ENCODE measurements at regions not wholly inside any gene's neighbourhood (a gene's known extent, or its start where the extent isn't known, plus 50 kb on each side); places are given as distances from the start of the nearest gene placed in this dataset.
"Not testable (repeated sequence)": the region's sequence is repeated elsewhere in the genome, so short reads cannot be mapped to it uniquely, and the experiment has no call there.

DNA sequence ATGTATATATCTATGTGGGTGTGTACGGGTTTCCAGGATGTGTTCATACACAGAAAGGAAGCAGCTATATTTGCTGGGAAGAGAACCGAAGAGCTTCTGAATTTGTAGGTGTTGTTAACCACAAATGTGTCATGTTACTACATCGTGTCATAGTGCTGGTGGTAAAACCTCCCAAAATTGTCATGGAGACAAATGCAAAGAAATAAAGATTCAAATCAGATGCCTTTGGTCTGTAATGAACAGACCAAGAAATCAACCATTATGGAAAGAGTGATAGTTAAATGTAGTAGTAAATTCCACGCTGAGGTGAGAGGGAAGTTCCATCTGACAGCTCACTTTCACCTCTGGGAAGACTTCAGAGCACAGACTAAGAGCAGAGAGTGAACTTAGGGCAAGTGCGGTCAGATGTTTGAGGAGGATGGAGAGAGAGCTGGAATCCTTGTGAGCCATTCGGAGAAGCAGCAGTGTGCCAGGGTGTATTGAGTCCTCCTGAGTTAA, 487.5 kb downstream of the TMEM121 start:
- Histone ChIP-seq H3K4me1 (no peaks in the 10 kb centered on the region), H3K9me3 (no peaks in the 10 kb centered on the region), H3K36me3 (no peaks in the 10 kb centered on the region), H3K4me3 (no peak overlapping the region), H3K27ac (no peak overlapping the region), H3K27me3 (no peaks in the 10 kb centered on the region)
- TF ChIP-seq, protein P1, sequence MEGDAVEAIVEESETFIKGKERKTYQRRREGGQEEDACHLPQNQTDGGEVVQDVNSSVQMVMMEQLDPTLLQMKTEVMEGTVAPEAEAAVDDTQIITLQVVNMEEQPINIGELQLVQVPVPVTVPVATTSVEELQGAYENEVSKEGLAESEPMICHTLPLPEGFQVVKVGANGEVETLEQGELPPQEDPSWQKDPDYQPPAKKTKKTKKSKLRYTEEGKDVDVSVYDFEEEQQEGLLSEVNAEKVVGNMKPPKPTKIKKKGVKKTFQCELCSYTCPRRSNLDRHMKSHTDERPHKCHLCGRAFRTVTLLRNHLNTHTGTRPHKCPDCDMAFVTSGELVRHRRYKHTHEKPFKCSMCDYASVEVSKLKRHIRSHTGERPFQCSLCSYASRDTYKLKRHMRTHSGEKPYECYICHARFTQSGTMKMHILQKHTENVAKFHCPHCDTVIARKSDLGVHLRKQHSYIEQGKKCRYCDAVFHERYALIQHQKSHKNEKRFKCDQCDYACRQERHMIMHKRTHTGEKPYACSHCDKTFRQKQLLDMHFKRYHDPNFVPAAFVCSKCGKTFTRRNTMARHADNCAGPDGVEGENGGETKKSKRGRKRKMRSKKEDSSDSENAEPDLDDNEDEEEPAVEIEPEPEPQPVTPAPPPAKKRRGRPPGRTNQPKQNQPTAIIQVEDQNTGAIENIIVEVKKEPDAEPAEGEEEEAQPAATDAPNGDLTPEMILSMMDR (IDR thresholded peaks at IDR 0.05) = no peak
- intact Hi-C loops (cut with DNase I) = no loop called here
- no peak for DNase-seq (ENCODE audit: low spot score in 2 of 2)

DNA sequence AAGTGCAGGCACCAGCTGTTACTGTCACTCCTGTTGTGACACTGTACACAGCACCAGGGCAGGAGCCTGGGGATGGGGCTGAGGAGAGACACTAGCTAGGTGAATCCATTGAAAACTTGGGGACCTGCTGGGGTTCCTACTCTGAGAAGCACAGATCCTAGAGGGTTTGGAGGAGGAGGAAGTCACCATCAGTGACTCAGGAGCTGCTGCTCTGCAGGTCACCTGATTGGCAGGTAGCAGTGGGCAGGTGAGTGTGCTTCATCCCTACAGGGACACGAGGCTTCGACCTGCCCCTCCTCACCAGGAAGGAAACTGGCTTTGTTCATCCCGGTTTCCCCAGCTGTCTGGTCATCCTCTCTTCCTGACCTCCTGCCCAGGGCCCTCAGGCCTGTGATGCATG, 491.6 kb downstream of the TMEM121 start:
- H3K27me3 ChIP-seq; DNase-seq (ENCODE audit: low spot score in 2 of 2); H3K9me3 ChIP-seq; H3K27ac ChIP-seq; H3K4me3 ChIP-seq; H3K4me1 ChIP-seq; H3K36me3 ChIP-seq; intact Hi-C loops (cut with DNase I): not testable (repeated sequence)

DNA sequence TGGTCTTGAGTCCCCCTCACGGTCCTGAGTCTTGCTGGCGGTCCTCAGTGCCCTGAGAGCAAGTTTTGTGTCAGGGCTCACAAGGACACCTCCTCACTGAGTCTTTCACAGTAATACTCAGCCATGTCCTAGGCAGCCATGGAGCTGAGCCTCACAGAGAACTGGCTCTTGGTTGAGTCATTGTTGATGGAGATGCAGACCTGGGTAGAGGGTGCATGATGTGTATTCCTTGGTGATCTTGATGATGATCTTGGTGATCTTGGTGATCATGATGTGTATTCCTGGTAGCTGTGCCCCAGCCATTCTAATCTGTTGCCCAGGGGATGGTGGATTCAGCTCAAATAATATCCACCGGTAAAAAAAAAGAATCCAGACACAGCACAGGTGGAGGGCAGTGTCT, 495.4 kb downstream of the TMEM121 start:
- no peaks in the 10 kb centered on the region for H3K27me3 ChIP-seq
- no peaks in the 10 kb centered on the region for H3K9me3 ChIP-seq
- H3K36me3 ChIP-seq = no peaks in the 10 kb centered on the region
- intact Hi-C loops (cut with DNase I) = no loop called here
- no peaks in the 10 kb centered on the region for H3K4me1 ChIP-seq
- H3K27ac ChIP-seq = no peak overlapping the region
- TF ChIP-seq, protein P1 (IDR thresholded peaks at IDR 0.05) = no peak
- no peak overlapping the region for H3K4me3 ChIP-seq
- no peak for DNase-seq (ENCODE audit: low spot score in 2 of 2)

DNA sequence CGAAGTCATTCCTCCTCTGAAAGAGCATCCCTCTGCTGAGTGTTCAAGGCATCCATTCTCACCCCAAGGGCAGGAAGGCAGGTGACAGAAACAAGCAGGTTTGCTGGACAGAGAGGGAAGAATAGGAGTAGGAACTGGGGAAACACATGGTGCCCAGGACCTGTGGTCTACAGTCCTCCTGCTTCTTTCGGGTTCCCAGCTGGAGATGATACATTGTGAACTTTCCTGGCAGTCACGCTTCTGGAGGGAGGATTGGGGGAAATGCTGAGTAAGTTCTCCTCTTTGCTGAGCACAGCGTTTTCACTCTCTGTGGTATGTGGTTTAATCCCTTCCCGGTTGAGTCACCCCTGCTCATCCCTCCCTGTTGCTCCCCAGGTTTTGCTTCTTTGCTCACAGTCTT, 496.3 kb downstream of the TMEM121 start:
- H3K4me3 ChIP-seq; H3K4me1 ChIP-seq; intact Hi-C loops (cut with DNase I): not testable (repeated sequence)

DNA sequence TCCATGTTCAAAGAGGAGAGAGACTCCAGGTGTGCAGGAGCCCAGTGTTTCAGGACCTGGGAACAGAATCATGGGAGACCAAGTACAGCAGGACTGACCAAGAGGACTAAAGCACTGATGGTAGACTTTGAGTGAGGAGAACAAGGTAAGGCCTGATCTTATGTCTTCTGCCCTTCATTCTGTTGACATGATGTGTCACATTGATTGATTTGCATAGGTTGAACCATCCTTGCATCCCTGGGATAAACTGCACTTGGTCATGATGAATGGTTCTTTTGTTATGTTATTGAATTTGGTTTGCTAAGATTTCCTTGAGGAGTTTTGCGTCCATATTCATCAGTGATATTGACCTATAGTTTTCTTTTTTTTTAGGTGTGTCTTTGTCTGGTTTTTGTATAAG, 497.0 kb downstream of the TMEM121 start:
- H3K4me3 ChIP-seq = no peak overlapping the region
- DNase-seq (ENCODE audit: low spot score in 2 of 2) = no peak
- H3K9me3 ChIP-seq = no peaks in the 10 kb centered on the region
- H3K36me3 ChIP-seq = no peaks in the 10 kb centered on the region
- H3K27me3 ChIP-seq = no peaks in the 10 kb centered on the region
- no peak overlapping the region for H3K27ac ChIP-seq
- intact Hi-C loops (cut with DNase I) = no loop called here
- no peaks in the 10 kb centered on the region for H3K4me1 ChIP-seq
- TF ChIP-seq, protein P1 (IDR thresholded peaks at IDR 0.05) = no peak

More for the DNA sequence above, 496.3 kb downstream of the TMEM121 start:
- H3K9me3 ChIP-seq; H3K27ac ChIP-seq; DNase-seq (ENCODE audit: low spot score in 2 of 2); H3K27me3 ChIP-seq; H3K36me3 ChIP-seq: not testable (repeated sequence)

DNA sequence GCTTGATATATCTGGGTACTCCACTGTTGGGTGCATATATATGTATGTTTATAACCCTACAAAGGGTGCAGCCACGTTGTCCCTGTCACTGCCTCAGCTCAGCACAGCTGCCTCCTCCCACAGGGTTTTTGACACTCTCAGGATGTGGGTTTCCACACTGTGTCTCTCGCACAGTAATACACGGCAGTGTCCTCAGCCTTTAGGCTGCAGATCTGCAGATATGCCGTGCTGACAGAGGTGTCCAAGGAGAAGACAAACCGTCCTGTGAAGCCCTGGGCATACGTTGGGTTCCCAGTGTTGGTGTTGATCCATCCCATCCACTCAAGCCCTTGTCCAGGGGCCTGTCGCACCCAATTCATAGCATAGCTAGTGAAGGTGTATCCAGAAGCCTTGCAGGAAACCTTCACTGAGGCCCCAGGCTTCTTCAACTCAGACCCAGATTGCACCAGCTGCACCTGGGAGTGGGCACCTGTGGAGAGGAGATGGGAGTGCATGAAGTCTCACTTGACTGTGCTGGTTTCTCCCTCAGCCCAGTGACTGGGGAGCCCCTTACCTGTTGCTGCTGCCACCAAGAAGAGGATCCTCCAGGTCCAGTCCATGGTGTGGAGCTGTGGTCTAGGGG, 498.7 kb downstream of the TMEM121 start:
- Histone ChIP-seq H3K9me3 (no peaks in the 10 kb centered on the region), H3K27ac (no peak overlapping the region), H3K4me1 (no peaks in the 10 kb centered on the region), H3K4me3 (no peak overlapping the region), H3K27me3 (no peaks in the 10 kb centered on the region), H3K36me3 (no peaks in the 10 kb centered on the region)
- no peak for DNase-seq (ENCODE audit: low spot score in 2 of 2)
- intact Hi-C loops (cut with DNase I) = no loop called here
- TF ChIP-seq, protein P1 (IDR thresholded peaks at IDR 0.05) = no peak

DNA sequence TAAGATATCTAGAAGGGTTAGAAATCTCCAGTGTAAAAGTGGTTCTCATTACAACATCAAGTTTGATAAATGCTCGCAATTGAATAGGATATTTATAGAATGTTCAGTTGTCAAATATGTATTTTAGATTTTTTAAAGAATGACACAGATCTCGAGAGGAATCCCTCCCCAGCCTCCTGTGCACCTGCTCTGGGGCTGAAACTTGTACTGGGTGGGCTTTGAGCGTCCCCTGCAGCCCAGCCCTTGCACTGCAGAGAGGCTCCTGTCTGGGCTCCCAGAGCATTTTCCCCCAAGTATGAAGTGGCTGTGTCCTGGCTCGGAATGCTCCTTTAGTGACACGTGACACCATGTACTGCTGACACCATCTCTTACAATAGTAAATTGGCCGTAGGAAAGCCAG, 499.6 kb downstream of the TMEM121 start:
- no peak overlapping the region for H3K27ac ChIP-seq
- no peaks in the 10 kb centered on the region for H3K9me3 ChIP-seq
- H3K4me3 ChIP-seq = no peak overlapping the region
- no peaks in the 10 kb centered on the region for H3K27me3 ChIP-seq
- no peaks in the 10 kb centered on the region for H3K36me3 ChIP-seq
- intact Hi-C loops (cut with DNase I) = no loop called here
- TF ChIP-seq, protein P1 (IDR thresholded peaks at IDR 0.05) = no peak
- DNase-seq (ENCODE audit: low spot score in 2 of 2) = no peak
- no peaks in the 10 kb centered on the region for H3K4me1 ChIP-seq

DNA sequence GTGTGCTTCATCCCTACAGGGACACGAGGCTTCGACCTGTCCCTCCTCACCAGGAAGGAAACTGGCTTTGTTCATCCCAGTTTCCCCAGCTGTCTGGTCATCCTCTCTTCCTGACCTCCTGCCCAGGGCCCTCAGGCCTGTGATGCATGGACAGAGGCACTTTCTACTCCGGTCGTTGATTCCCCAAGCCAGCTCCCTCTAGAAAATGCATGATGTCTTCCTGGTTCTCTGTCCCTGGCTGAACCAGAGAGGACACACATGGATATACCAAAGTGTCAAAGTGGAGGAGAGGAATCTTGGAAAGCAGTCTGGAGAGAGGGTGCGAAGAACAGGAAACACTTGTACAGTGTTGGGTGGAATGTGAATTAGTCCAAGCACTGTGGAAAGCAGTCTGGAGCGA, 501.4 kb downstream of the TMEM121 start:
- H3K9me3 ChIP-seq; intact Hi-C loops (cut with DNase I); H3K27ac ChIP-seq; DNase-seq (ENCODE audit: low spot score in 2 of 2); H3K4me1 ChIP-seq; H3K27me3 ChIP-seq; H3K4me3 ChIP-seq; H3K36me3 ChIP-seq: not testable (repeated sequence)

All from ascending aorta (tissue), 2 donors.